AG10803 (cell line): ENCODE measurements at regions not wholly inside any gene's neighbourhood (a gene's known extent, or its start where the extent isn't known, plus 50 kb on each side); places are given as distances from the start of the nearest gene placed in this dataset.
A peak's percentile ranks its signal among the peaks of the same experiment; 100 is the strongest.

Source experiments
- DNase-seq: peaks from one replicate; pipeline ENCODE4 v3.0.0; 2010; ENCODE audit warnings: low read depth
- H3K4me3 ChIP-seq: 2 replicates; pipeline ENCODE4 v1.5.1; 2011; ENCODE audit warnings: mild to moderate bottlenecking, low read length, control low read depth
- CTCF ChIP-seq: conservative IDR thresholded peaks from 2 replicates; pipeline ENCODE4 v1.5.1; 2011; ENCODE audit warnings: mild to moderate bottlenecking, low read length, control low read depth, inconsistent platforms

DNA sequence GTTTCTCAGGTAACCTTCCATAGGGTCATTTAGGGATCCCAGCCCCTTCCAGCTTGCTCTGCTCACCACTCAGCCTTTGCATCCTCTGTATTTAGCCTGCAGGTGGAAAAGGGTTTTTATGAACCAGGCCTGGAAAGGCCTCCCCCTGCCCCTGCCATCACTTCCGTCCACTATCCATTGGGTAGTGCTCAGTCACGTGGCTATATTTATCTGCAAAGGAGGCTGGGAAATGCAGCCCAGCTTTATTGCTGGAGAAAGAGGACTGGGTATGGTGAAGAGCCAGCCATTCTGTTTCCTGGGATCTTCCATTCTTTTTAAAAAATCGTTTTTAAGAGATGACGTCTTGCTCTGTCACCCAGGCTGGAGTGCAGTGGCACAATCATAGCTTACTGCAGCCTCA is 87.0 kb upstream of the MAP1LC3B2 start:
- no peak for DNase-seq
- no peak for TF ChIP-seq CTCF
- H3K4me3 ChIP-seq, result no peak overlapping the region

- TF ChIP-seq CTCF, result no peak
Observed at GRCh38 chr12:116473416-116473815, 85.8 kb upstream of the MAP1LC3B2 start.

GRCh38 chr12:116474331-116474730 is 84.8 kb upstream of the MAP1LC3B2 start:
- H3K4me3 ChIP-seq, result no peak overlapping the region
- DNase-seq, result peak; percentile 53
- no peak for TF ChIP-seq CTCF

More at GRCh38 chr12:116473416-116473815, 85.8 kb upstream of the MAP1LC3B2 start:
- no peak for DNase-seq
- H3K4me3 ChIP-seq, result no peak overlapping the region

GRCh38 chr12:116474899-116475298 is 84.3 kb upstream of the MAP1LC3B2 start:
- H3K4me3 ChIP-seq, result no peak overlapping the region
- TF ChIP-seq CTCF, result no peak
- no peak for DNase-seq

GRCh38 chr12:116476227-116476822 is 82.9 kb upstream of the MAP1LC3B2 start:
- DNase-seq, result no peak
- no peak for TF ChIP-seq CTCF
- no peak overlapping the region for H3K4me3 ChIP-seq

DNA sequence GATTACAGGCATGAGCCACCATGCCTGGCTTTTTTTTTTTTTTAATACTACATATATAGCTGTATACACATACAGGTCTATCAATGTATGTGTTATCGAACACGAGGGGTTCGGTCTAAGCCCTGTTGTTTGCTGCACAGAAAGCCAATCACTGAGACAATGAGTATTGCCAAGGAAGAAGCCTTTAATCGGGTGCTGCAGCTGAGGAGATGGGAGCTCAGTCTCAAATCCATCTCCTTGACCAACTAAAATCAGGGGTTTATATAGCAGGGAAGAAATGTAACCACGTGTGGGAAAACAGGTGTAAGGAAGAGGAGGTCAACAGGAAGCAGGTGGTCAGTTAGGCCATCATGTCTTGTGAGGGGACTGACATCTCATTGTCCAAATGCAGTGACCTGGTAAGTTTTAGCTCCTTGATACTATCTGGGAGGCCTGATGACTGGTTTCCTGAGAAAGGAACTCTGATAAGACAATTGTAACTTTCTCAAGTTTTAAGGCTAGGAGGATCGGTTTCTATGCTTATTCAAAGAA is 80.9 kb upstream of the MAP1LC3B2 start:
- H3K4me3 ChIP-seq, result no peak overlapping the region
- no peak for DNase-seq
- no peak for TF ChIP-seq CTCF

GRCh38 chr12:116480210-116480810 is 78.9 kb upstream of the MAP1LC3B2 start:
- TF ChIP-seq CTCF, result no peak
- DNase-seq, result no peak
- H3K4me3 ChIP-seq, result no peak overlapping the region
